SK-N-SH treated with all-trans-retinoic acid at 6 μM for 48 hours (cell line): ENCODE measurements at regions not wholly inside any gene's neighbourhood (a gene's known extent, or its start where the extent isn't known, plus 50 kb on each side); places are given as distances from the start of the nearest gene placed in this dataset.
A peak's percentile ranks its signal among the peaks of the same experiment; 100 is the strongest.

ENCODE experiments used
- ATAC-seq: fragments of 200-7000 bp; cut with Tn5 transposase; 3 replicates; pipeline ENCODE4 v1.9.1; 2020; ENCODE audit warnings: mild to moderate bottlenecking, moderate library complexity
- CSDC2 ChIP-seq: fragments of 250-450 bp; sonication (Bioruptor Pico); IDR thresholded peaks from 2 replicates; pipeline ENCODE4 v1.5.0; 2020; ENCODE audit warnings: mild to moderate bottlenecking, moderate library complexity
- CSRNP3 ChIP-seq: fragments of 250-450 bp; sonication (Bioruptor Pico); IDR thresholded peaks from 2 replicates; pipeline ENCODE4 v1.5.1; 2021; ENCODE audit warnings: mild to moderate bottlenecking, moderate library complexity
- ESRRG ChIP-seq: fragments of 250-450 bp; sonication (Bioruptor Pico); IDR thresholded peaks from 2 replicates; pipeline ENCODE4 v1.6.1; 2021; ENCODE audit warnings: mild to moderate bottlenecking
- GLIS3 ChIP-seq: fragments of 250-450 bp; sonication (Bioruptor Pico); IDR thresholded peaks from 2 replicates; pipeline ENCODE4 v1.5.0; 2020; ENCODE audit warnings: mild to moderate bottlenecking, moderate library complexity
- OSR1 ChIP-seq: fragments of 250-450 bp; sonication (Bioruptor Pico); IDR thresholded peaks from 2 replicates; pipeline ENCODE4 v1.8.0; 2022; ENCODE audit warnings: moderate library complexity, mild to moderate bottlenecking, inconsistent platforms
- PATZ1 ChIP-seq: fragments of 250-450 bp; sonication (Bioruptor Pico); IDR thresholded peaks from 2 replicates; pipeline ENCODE4 v1.8.0; 2020; ENCODE audit warnings: mild to moderate bottlenecking, moderate library complexity, borderline replicate concordance
- PPARA ChIP-seq: fragments of 250-450 bp; sonication (Bioruptor Pico); IDR thresholded peaks from 2 replicates; pipeline ENCODE4 v1.5.0; 2020; ENCODE audit warnings: mild to moderate bottlenecking, borderline replicate concordance
- RARB ChIP-seq: fragments of 250-450 bp; sonication (Bioruptor Pico); IDR thresholded peaks from 2 replicates; pipeline ENCODE4 v1.8.0; 2021; ENCODE audit warnings: mild to moderate bottlenecking, moderate library complexity
- SNAI2 ChIP-seq: fragments of 250-450 bp; sonication (Bioruptor Pico); IDR thresholded peaks from 2 replicates; pipeline ENCODE4 v1.5.0; 2020; ENCODE audit warnings: mild to moderate bottlenecking, moderate library complexity
- TCF4 ChIP-seq: fragments of 250-450 bp; sonication (Bioruptor Pico); IDR thresholded peaks from 2 replicates; pipeline ENCODE4 v1.8.0; 2021; ENCODE audit warnings: mild to moderate bottlenecking, moderate library complexity, borderline replicate concordance
- TOX ChIP-seq: fragments of 250-450 bp; sonication (Bioruptor Pico); IDR thresholded peaks from 2 replicates; pipeline ENCODE4 v1.8.0; 2021; ENCODE audit warnings: mild to moderate bottlenecking, moderate library complexity, borderline replicate concordance
- ZC3H10 ChIP-seq: fragments of 250-450 bp; sonication (Bioruptor Pico); IDR thresholded peaks from 2 replicates; pipeline ENCODE4 v1.5.1; 2021; ENCODE audit warnings: mild to moderate bottlenecking, moderate library complexity
- ZFP3 ChIP-seq: fragments of 250-450 bp; sonication (Bioruptor Pico); IDR thresholded peaks from 2 replicates; pipeline ENCODE4 v1.5.0; 2020; ENCODE audit warnings: mild to moderate bottlenecking, moderate library complexity
- ZFP30 ChIP-seq: fragments of 450-650 bp; formaldehyde crosslinking; IDR thresholded peaks from 2 replicates; pipeline ENCODE4 v1.5.0; 2022; ENCODE audit warnings: mild to moderate bottlenecking, moderate library complexity
- ZNF565 ChIP-seq: fragments of 450-650 bp; formaldehyde crosslinking; conservative IDR thresholded peaks from 2 replicates; pipeline ENCODE4 v1.5.0; 2020; ENCODE audit warnings: low read depth, mild to moderate bottlenecking, moderate library complexity
- ZNF70 ChIP-seq: fragments of 450-650 bp; formaldehyde crosslinking; IDR thresholded peaks from 2 replicates; pipeline ENCODE4 v1.5.0; 2020; ENCODE audit warnings: mild to moderate bottlenecking, moderate library complexity
- ZNF8 ChIP-seq: fragments of 450-650 bp; formaldehyde crosslinking; IDR thresholded peaks from 2 replicates; pipeline ENCODE4 v1.5.0; 2020; ENCODE audit warnings: mild to moderate bottlenecking, moderate library complexity
- TF ChIP-seq, protein P1 (sequence below): fragments of 250-450 bp; sonication (Bioruptor Pico); IDR thresholded peaks from 2 replicates; pipeline ENCODE4 v1.5.1; 2020; ENCODE audit warnings: low read depth, mild to moderate bottlenecking, moderate library complexity
- TF ChIP-seq, protein P2 (sequence below): fragments of 250-450 bp; sonication (Bioruptor Pico); IDR thresholded peaks from 2 replicates; pipeline ENCODE4 v1.5.0; 2020; ENCODE audit warnings: mild to moderate bottlenecking, moderate library complexity
- TF ChIP-seq, protein P3 (sequence below): fragments of 250-450 bp; sonication (Bioruptor Pico); IDR thresholded peaks from 2 replicates; pipeline ENCODE4 v1.8.0; 2021; ENCODE audit warnings: low read depth, mild to moderate bottlenecking, moderate library complexity, borderline replicate concordance

DNA sequence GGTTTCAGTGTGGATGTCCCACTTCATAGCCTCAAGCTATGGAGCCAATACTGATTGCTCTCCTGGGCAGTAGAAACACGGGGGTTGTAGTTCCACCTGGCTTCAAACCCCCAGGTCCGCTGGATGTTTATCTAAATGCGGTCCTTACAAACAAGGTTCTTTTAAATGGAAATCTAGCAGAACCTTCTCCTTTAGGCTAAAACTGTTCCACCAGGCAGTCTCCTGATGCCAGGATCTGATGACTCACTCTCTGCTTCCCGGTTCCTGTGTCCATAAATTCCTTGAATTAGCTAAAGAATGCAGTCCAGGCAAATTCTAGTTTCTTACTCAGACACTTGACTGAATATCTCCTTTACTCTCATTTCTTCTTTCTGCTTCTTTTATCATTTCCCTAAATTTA, 108.4 kb upstream of the FAM3C start:
- ATAC-seq: peak; percentile 98
- TF ChIP-seq TOX (0 out of 2 replicates have a peak, but pooled peaks have one; percentile 54), CSRNP3 (CRISPR knock-in tag) (no peak), TCF4 (CRISPR knock-in tag) (no peak), ZC3H10 (CRISPR knock-in tag) (no peak), ZNF565 (CRISPR knock-in tag) (no peak), OSR1 (CRISPR knock-in tag) (0 out of 2 replicates have a peak, but pooled peaks have one; percentile 11), ZFP3 (CRISPR knock-in tag) (no peak)

DNA sequence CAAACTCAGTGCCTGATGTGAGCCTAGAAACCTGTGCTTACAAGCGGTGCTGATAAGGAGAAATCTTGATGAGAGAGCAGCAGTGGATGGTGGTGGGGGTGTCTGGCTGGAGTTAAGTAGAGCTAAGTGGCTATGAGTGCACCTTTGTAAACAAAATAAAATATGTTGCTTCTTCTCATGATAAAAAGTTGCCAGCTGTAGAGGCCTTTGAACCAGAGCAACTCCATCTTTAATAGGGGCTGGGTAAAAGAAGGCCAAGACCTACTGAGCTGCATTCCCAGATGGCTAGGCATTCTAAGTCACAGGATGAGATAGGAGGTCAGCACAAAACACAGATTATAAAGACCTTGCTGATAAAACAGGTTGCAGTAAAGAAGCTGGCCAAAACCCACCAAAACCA, 107.6 kb upstream of the FAM3C start:
- TF ChIP-seq OSR1 (CRISPR knock-in tag) (peak; percentile 81; the same call in 1 of the 2 replicates), CSDC2 (0 out of 2 replicates have a peak, but pooled peaks have one; percentile 65), PATZ1 (CRISPR knock-in tag) (no peak), ESRRG (no peak)
- no peak for ATAC-seq

- TF ChIP-seq GLIS3 (CRISPR knock-in tag) (no peak), CSDC2 (no peak), PPARA (CRISPR knock-in tag) (no peak), ZC3H10 (CRISPR knock-in tag) (no peak), CSRNP3 (CRISPR knock-in tag) (no peak), SNAI2 (CRISPR knock-in tag) (no peak), ZFP3 (CRISPR knock-in tag) (no peak), RARB (CRISPR knock-in tag) (no peak), OSR1 (CRISPR knock-in tag) (no peak), TCF4 (CRISPR knock-in tag) (no peak), ESRRG (no peak), ZNF8 (CRISPR knock-in tag) (no peak), TOX (no peak)
- TF ChIP-seq, protein P1, sequence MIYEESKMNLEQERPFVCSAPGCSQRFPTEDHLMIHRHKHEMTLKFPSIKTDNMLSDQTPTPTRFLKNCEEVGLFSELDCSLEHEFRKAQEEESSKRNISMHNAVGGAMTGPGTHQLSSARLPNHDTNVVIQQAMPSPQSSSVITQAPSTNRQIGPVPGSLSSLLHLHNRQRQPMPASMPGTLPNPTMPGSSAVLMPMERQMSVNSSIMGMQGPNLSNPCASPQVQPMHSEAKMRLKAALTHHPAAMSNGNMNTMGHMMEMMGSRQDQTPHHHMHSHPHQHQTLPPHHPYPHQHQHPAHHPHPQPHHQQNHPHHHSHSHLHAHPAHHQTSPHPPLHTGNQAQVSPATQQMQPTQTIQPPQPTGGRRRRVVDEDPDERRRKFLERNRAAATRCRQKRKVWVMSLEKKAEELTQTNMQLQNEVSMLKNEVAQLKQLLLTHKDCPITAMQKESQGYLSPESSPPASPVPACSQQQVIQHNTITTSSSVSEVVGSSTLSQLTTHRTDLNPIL (CRISPR knock-in tag): no peak
- TF ChIP-seq, protein P2, sequence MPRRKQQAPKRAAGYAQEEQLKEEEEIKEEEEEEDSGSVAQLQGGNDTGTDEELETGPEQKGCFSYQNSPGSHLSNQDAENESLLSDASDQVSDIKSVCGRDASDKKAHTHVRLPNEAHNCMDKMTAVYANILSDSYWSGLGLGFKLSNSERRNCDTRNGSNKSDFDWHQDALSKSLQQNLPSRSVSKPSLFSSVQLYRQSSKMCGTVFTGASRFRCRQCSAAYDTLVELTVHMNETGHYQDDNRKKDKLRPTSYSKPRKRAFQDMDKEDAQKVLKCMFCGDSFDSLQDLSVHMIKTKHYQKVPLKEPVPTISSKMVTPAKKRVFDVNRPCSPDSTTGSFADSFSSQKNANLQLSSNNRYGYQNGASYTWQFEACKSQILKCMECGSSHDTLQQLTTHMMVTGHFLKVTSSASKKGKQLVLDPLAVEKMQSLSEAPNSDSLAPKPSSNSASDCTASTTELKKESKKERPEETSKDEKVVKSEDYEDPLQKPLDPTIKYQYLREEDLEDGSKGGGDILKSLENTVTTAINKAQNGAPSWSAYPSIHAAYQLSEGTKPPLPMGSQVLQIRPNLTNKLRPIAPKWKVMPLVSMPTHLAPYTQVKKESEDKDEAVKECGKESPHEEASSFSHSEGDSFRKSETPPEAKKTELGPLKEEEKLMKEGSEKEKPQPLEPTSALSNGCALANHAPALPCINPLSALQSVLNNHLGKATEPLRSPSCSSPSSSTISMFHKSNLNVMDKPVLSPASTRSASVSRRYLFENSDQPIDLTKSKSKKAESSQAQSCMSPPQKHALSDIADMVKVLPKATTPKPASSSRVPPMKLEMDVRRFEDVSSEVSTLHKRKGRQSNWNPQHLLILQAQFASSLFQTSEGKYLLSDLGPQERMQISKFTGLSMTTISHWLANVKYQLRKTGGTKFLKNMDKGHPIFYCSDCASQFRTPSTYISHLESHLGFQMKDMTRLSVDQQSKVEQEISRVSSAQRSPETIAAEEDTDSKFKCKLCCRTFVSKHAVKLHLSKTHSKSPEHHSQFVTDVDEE: no peak
- TF ChIP-seq, all 23 proteins: peak for 0
- ATAC-seq: no peak
These were observed 106.9 kb upstream of the FAM3C start for GRCh38 chr7:121503039-121503438.

DNA sequence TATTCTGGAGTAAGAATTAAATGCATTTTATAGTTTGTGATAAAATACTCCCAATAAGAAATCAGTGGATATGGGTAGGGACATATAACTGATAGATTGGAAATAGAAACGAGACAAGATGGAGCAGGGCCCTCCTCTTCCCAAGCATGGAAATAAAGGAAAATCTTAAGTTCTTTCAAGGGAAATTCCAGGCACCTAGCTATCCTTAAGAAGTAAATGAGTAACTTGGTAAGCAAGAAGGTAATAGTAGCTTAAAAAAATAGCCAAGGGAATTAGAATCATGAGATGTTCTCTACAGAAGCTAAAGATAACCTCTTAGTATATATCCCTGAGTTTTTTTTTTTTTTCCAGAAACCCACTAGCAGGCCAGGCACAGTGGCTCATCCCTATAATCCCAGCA, 105.5 kb upstream of the FAM3C start:
- ATAC-seq: no peak
- TF ChIP-seq, protein P3, sequence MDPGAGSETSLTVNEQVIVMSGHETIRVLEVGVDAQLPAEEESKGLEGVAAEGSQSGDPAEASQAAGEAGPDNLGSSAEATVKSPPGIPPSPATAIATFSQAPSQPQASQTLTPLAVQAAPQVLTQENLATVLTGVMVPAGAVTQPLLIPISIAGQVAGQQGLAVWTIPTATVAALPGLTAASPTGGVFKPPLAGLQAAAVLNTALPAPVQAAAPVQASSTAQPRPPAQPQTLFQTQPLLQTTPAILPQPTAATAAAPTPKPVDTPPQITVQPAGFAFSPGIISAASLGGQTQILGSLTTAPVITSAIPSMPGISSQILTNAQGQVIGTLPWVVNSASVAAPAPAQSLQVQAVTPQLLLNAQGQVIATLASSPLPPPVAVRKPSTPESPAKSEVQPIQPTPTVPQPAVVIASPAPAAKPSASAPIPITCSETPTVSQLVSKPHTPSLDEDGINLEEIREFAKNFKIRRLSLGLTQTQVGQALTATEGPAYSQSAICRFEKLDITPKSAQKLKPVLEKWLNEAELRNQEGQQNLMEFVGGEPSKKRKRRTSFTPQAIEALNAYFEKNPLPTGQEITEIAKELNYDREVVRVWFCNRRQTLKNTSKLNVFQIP (CRISPR knock-in tag): no peak
- TF ChIP-seq ZNF70 (CRISPR knock-in tag) (no peak), GLIS3 (CRISPR knock-in tag) (no peak), TOX (no peak), ZNF8 (CRISPR knock-in tag) (no peak), ESRRG (no peak), CSRNP3 (CRISPR knock-in tag) (no peak), ZFP3 (CRISPR knock-in tag) (no peak), TCF4 (CRISPR knock-in tag) (no peak), ZNF565 (CRISPR knock-in tag) (no peak), RARB (CRISPR knock-in tag) (no peak), SNAI2 (CRISPR knock-in tag) (no peak), PATZ1 (CRISPR knock-in tag) (no peak), ZFP30 (CRISPR knock-in tag) (no peak)
